GM18951 (cell line): ENCODE measurements at regions not wholly inside any gene's neighbourhood (a gene's known extent, or its start where the extent isn't known, plus 50 kb on each side); places are given as distances from the start of the nearest gene placed in this dataset.
"Not testable (repeated sequence)": the region's sequence is repeated elsewhere in the genome, so short reads cannot be mapped to it uniquely, and the experiment has no call there.

ENCODE experiments used
- POLR2A ChIP-seq: IDR thresholded peaks from 4 replicates; pipeline ENCODE4 v1.6.1; 2011; ENCODE audit warnings: mild to moderate bottlenecking; ENCODE audit not compliant: insufficient read length, insufficient read depth; ENCODE audit errors: extremely low read depth
- in situ Hi-C: fragments of 300-500 bp; cut with MboI; formaldehyde crosslinking; loops from one replicate; pipeline ENCODE4 v1.12.0; 2022; ENCODE audit warnings: low sequenced_read_pairs, mixed read lengths, inconsistent platforms; ENCODE audit not compliant: unreplicated experiment

GRCh38 chr10:21130108-21130507, 233.0 kb upstream of the NEBL start:
- in situ Hi-C loops: no loop called here
- TF ChIP-seq POLR2A: no peak

- no peak for TF ChIP-seq POLR2A
- in situ Hi-C loops: no loop called here
Measured at GRCh38 chr10:21125471-21126228, 228.5 kb upstream of the NEBL start.

- no peak for TF ChIP-seq POLR2A
- in situ Hi-C loops: no loop called here
Measured at GRCh38 chr10:21122907-21123306, 225.8 kb upstream of the NEBL start.

- in situ Hi-C loops: not testable (repeated sequence)
Measured at GRCh38 chr10:21121822-21122221, 224.7 kb upstream of the NEBL start.

- in situ Hi-C loops: no loop called here
Measured at GRCh38 chr10:21114683-21115082, 217.6 kb upstream of the NEBL start.

GRCh38 chr10:21110358-21110757, 213.2 kb upstream of the NEBL start:
- in situ Hi-C loops: no loop called here
- no peak for TF ChIP-seq POLR2A

More at GRCh38 chr10:21114683-21115082, 217.6 kb upstream of the NEBL start:
- no peak for TF ChIP-seq POLR2A

- in situ Hi-C loops: not testable (repeated sequence)
Measured at GRCh38 chr10:21106931-21107330, 209.8 kb upstream of the NEBL start.

GRCh38 chr10:21105331-21105730, 208.2 kb upstream of the NEBL start:
- in situ Hi-C loops: not testable (repeated sequence)

GRCh38 chr10:21100871-21101514, 203.9 kb upstream of the NEBL start:
- no peak for TF ChIP-seq POLR2A
- in situ Hi-C loops: no loop called here

GRCh38 chr10:21100190-21100589, 203.1 kb upstream of the NEBL start:
- in situ Hi-C loops: no loop called here
- TF ChIP-seq POLR2A: no peak

- no peak for TF ChIP-seq POLR2A
- in situ Hi-C loops: loop anchor here (25.0 kb wide), 1 partner anchor 863 kb away; no protein-coding TSS in a partner anchor
Measured at GRCh38 chr10:21099291-21100062, 202.4 kb upstream of the NEBL start.

GRCh38 chr10:21097926-21098355, 200.8 kb upstream of the NEBL start:
- no peak for TF ChIP-seq POLR2A
- in situ Hi-C loops: loop anchor here (25.0 kb wide), 1 partner anchor 864 kb away; no protein-coding TSS in a partner anchor

GRCh38 chr10:21095494-21096055, 198.5 kb upstream of the NEBL start:
- TF ChIP-seq POLR2A: no peak
- in situ Hi-C loops: loop anchor here (25.0 kb wide), 1 partner anchor 867 kb away; no protein-coding TSS in a partner anchor
